Bronchial epithelial cell (primary cell): ENCODE measurements at regions not wholly inside any gene's neighbourhood (a gene's known extent, or its start where the extent isn't known, plus 50 kb on each side); places are given as distances from the start of the nearest gene placed in this dataset.

Experiments
- DNase-seq: peaks from one replicate; pipeline ENCODE4 v3.0.0-alpha.2; 2010; ENCODE audit warnings: low read depth
- FAIRE-seq: peaks from 2 replicates; lab custom pipeline; 2011; peaks lifted over from hg19 to GRCh38; lab: Jason Lieb, UNC
- H3K27me3 ChIP-seq: 2 replicates; pipeline ENCODE4 v1.5.1; 2011; ENCODE audit warnings: low read length; ENCODE audit not compliant: control insufficient read depth, insufficient read depth
- H3K36me3 ChIP-seq: 2 replicates; pipeline ENCODE4 v1.5.1; 2011; ENCODE audit warnings: low read length; ENCODE audit not compliant: control insufficient read depth, insufficient read depth
- H3K4me3 ChIP-seq: 2 replicates; pipeline ENCODE4 v1.5.1; 2011; ENCODE audit warnings: mild to moderate bottlenecking, low read depth, low read length, control low read depth
- TF ChIP-seq, protein P1 (sequence below): IDR thresholded peaks from 2 replicates; pipeline ENCODE4 v1.5.1; 2011; ENCODE audit warnings: mild to moderate bottlenecking, moderate library complexity, low read length, control low read depth, inconsistent platforms; ENCODE audit not compliant: insufficient read depth, severe bottlenecking

DNA sequence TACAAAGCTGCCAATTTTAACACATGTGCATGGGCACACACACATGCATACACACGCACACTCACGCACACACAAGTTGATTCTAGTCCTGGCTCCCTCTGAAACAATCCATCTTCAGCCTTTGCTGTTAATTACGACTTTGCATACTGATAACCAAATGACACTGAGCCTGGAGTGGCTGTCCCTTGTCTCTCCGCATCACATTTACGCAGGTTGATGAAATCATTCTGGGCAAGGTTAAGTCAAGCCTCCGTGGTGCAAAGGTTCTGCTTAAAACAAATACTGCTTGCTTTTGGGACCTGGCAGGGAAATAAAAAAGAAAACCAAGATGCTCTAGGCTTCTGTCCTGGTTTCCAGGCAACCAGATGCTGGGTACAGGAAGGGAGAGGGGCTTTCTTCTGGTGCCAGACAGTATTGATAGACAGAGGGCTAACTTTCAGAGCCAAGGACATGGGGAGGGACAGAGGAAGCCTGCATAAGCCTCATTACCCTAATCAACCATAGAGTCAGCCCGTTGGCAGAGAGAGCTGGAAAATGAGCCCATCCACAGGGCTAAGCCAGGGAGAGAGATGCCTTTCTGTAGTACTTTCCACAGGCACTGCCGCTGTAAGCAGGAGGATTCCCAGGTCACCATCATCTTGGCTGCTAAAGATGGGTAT lies 233.0 kb downstream of the WDR11 start:
- Histone ChIP-seq H3K4me3 (no peak overlapping the region), H3K36me3 (no peaks in the 10 kb centered on the region), H3K27me3 (no peaks in the 10 kb centered on the region)
- no peak for DNase-seq
- TF ChIP-seq, protein P1, sequence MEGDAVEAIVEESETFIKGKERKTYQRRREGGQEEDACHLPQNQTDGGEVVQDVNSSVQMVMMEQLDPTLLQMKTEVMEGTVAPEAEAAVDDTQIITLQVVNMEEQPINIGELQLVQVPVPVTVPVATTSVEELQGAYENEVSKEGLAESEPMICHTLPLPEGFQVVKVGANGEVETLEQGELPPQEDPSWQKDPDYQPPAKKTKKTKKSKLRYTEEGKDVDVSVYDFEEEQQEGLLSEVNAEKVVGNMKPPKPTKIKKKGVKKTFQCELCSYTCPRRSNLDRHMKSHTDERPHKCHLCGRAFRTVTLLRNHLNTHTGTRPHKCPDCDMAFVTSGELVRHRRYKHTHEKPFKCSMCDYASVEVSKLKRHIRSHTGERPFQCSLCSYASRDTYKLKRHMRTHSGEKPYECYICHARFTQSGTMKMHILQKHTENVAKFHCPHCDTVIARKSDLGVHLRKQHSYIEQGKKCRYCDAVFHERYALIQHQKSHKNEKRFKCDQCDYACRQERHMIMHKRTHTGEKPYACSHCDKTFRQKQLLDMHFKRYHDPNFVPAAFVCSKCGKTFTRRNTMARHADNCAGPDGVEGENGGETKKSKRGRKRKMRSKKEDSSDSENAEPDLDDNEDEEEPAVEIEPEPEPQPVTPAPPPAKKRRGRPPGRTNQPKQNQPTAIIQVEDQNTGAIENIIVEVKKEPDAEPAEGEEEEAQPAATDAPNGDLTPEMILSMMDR, result no peak
- FAIRE-seq, result no peak

DNA sequence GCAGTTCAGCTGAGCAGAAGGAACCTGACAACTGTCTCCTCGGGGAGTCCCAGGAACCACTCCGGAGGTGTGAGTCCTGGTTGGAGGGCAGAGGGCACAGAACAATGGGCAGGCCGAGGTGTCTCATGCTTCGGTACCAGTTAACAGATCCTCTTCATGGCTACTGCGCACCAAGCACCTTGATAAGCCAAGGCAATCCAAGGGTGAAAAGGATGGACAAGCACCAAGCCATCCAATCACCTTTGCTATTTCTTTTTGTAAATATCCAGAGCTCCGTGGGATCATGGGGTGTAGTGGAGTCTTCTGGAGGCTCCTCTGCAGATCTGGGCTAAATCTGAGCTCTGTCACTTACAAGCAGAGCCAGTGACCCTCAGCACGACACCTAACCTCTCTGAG lies 233.5 kb downstream of the WDR11 start:
- Histone ChIP-seq H3K4me3 (no peak overlapping the region), H3K27me3 (no peaks in the 10 kb centered on the region), H3K36me3 (no peaks in the 10 kb centered on the region)
- TF ChIP-seq, protein P1, result no peak
- FAIRE-seq, result no peak
- no peak for DNase-seq

DNA sequence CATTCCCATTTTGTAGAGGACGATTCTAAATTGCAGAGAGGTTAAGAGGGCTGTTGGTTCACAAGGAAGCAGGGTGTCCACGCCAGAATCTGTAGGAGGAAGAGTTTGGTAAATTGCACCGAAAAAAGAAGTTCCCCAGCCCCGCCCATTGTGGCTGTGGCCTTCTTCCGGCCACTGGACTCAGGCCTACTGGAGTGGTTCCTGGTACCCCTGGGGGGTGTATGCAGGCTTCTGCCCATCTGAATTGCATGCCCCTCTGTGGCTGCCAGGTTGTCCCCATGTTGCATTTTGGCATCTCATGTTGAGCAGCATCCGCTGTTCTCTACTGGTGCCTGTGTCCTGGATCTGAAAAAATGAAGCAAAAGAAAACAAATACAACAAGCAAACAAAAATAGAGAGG lies 234.2 kb downstream of the WDR11 start:
- Histone ChIP-seq H3K27me3 (no peaks in the 10 kb centered on the region), H3K4me3 (no peak overlapping the region), H3K36me3 (no peaks in the 10 kb centered on the region)
- TF ChIP-seq, protein P1, result no peak
- no peak for FAIRE-seq
- DNase-seq, result no peak

DNA sequence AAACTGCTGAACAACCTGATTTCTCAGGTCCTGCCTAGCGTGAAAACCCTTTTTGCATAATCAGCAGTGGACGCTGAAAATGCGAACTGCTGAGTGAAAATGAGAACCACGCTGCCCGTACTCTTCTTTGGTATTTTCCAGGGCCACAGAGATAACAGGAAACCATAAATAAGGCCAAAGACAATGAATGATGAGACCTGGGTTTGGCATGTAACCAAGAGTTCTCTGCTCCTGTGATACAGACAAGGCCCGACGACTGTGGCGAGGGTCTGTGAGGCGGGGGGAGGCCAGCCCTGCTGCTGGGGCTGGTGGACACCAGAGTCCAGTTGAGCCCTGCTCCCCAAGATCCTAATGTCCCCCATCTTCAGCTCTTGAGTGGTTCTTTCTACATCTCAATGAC lies 236.0 kb downstream of the WDR11 start:
- no peak for DNase-seq
- Histone ChIP-seq H3K4me3 (no peak overlapping the region), H3K27me3 (no peaks in the 10 kb centered on the region), H3K36me3 (no peaks in the 10 kb centered on the region)
- TF ChIP-seq, protein P1, result no peak
- no peak for FAIRE-seq

GRCh38 chr10:121087688-121088087 lies 236.5 kb downstream of the WDR11 start:
- DNase-seq, result no peak
- Histone ChIP-seq H3K27me3 (no peaks in the 10 kb centered on the region), H3K36me3 (no peaks in the 10 kb centered on the region), H3K4me3 (no peak overlapping the region)
- TF ChIP-seq, protein P1, result no peak
- peak; percentile 91 for FAIRE-seq

DNA sequence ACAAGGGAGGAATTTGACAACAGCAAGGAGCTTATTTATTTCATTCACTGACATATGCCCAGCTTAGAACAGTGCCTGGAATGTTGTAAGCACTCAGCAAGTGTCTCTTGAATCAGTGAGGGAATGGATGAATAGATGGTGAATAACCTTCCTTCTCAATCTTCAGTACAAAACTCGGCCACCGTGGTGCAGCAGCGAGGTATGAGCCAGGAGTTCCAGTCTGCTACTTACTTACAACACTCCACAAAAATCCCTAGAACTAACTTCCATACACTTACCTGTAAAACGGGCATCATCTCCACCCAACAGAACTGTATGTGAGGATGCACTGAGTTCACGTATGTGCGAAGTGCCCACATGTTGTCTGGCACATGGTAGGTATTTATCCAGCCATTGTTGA lies 237.4 kb downstream of the WDR11 start:
- FAIRE-seq, result peak; percentile 88
- Histone ChIP-seq H3K27me3 (no peaks in the 10 kb centered on the region), H3K36me3 (no peaks in the 10 kb centered on the region), H3K4me3 (no peak overlapping the region)
- TF ChIP-seq, protein P1, result peak; percentile 22
- peak; percentile 47 for DNase-seq
